ENCODE measurements at regions not wholly inside any gene's neighbourhood (a gene's known extent, or its start where the extent isn't known, plus 50 kb on each side); places are given as distances from the start of the nearest gene placed in this dataset.

- DNase-seq (ENCODE audit: low read depth in 2 of 2) = no peak
Observed at GRCh38 chr3:118713502-118714207, 321.0 kb downstream of the IGSF11 start.

- no peak for DNase-seq (ENCODE audit: low read depth in 2 of 2)
Observed at GRCh38 chr3:118714800-118715199, 319.8 kb downstream of the IGSF11 start.

- no peak for DNase-seq (ENCODE audit: low read depth in 2 of 2)
Observed at GRCh38 chr3:118729546-118729945, 305.1 kb downstream of the IGSF11 start.

- DNase-seq (ENCODE audit: low read depth in 2 of 2) = no peak
Observed at GRCh38 chr3:118734664-118735063, 300.0 kb downstream of the IGSF11 start.

GRCh38 chr3:118736107-118736506 lies 298.5 kb downstream of the IGSF11 start:
- DNase-seq (ENCODE audit: low read depth in 2 of 2) = no peak

GRCh38 chr3:118740722-118741290 lies 293.8 kb downstream of the IGSF11 start:
- DNase-seq (ENCODE audit: low read depth in 2 of 2) = no peak

GRCh38 chr3:118742760-118743159 lies 291.9 kb downstream of the IGSF11 start:
- no peak for DNase-seq (ENCODE audit: low read depth in 2 of 2)

- DNase-seq (ENCODE audit: low read depth in 2 of 2) = no peak
Observed at GRCh38 chr3:118744186-118744585, 290.5 kb downstream of the IGSF11 start.

GRCh38 chr3:118754406-118755252 lies 280.0 kb downstream of the IGSF11 start:
- DNase-seq (ENCODE audit: low read depth in 2 of 2) = no peak

GRCh38 chr3:118755253-118755801 lies 279.3 kb downstream of the IGSF11 start:
- DNase-seq (ENCODE audit: low read depth in 2 of 2) = no peak

- DNase-seq (ENCODE audit: low read depth in 2 of 2) = no peak
Observed at GRCh38 chr3:118760585-118761290, 273.9 kb downstream of the IGSF11 start.

- DNase-seq (ENCODE audit: low read depth in 2 of 2) = no peak
Observed at GRCh38 chr3:118761291-118761606, 273.4 kb downstream of the IGSF11 start.

GRCh38 chr3:118765636-118766305 lies 268.9 kb downstream of the IGSF11 start:
- no peak for DNase-seq (ENCODE audit: low read depth in 2 of 2)

- DNase-seq (ENCODE audit: low read depth in 2 of 2) = no peak
Observed at GRCh38 chr3:118766306-118766669, 268.4 kb downstream of the IGSF11 start.

- DNase-seq (ENCODE audit: low read depth in 2 of 2) = no peak
Observed at GRCh38 chr3:118772036-118772435, 262.6 kb downstream of the IGSF11 start.

- DNase-seq (ENCODE audit: low read depth in 2 of 2) = no peak
Observed at GRCh38 chr3:118772547-118773011, 262.1 kb downstream of the IGSF11 start.

- DNase-seq (ENCODE audit: low read depth in 2 of 2) = no peak
Observed at GRCh38 chr3:118775021-118775420, 259.6 kb downstream of the IGSF11 start.

GRCh38 chr3:118778201-118778600 lies 256.4 kb downstream of the IGSF11 start:
- DNase-seq (ENCODE audit: low read depth in 2 of 2) = no peak

- no peak for DNase-seq (ENCODE audit: low read depth in 2 of 2)
Observed at GRCh38 chr3:118781232-118781631, 253.4 kb downstream of the IGSF11 start.

GRCh38 chr3:118781839-118782238 lies 252.8 kb downstream of the IGSF11 start:
- DNase-seq (ENCODE audit: low read depth in 2 of 2) = no peak

- no peak for DNase-seq (ENCODE audit: low read depth in 2 of 2)
Observed at GRCh38 chr3:118782755-118783202, 251.9 kb downstream of the IGSF11 start.

Measured in lung microvascular endothelial cell (primary cell).